ENCODE measurements at regions not wholly inside any gene's neighbourhood (a gene's known extent, or its start where the extent isn't known, plus 50 kb on each side); places are given as distances from the start of the nearest gene placed in this dataset.

- TF ChIP-seq, protein P1, sequence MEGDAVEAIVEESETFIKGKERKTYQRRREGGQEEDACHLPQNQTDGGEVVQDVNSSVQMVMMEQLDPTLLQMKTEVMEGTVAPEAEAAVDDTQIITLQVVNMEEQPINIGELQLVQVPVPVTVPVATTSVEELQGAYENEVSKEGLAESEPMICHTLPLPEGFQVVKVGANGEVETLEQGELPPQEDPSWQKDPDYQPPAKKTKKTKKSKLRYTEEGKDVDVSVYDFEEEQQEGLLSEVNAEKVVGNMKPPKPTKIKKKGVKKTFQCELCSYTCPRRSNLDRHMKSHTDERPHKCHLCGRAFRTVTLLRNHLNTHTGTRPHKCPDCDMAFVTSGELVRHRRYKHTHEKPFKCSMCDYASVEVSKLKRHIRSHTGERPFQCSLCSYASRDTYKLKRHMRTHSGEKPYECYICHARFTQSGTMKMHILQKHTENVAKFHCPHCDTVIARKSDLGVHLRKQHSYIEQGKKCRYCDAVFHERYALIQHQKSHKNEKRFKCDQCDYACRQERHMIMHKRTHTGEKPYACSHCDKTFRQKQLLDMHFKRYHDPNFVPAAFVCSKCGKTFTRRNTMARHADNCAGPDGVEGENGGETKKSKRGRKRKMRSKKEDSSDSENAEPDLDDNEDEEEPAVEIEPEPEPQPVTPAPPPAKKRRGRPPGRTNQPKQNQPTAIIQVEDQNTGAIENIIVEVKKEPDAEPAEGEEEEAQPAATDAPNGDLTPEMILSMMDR (IDR thresholded peaks at IDR 0.05), result no peak
- TF ChIP-seq POLR2A (IDR thresholded peaks at IDR 0.05) (peak in 1 of 4 donors; percentile 32), EP300 (IDR thresholded peaks at IDR 0.05) (peak in 2 of 4 donors; percentile 10 to 50), POLR2AphosphoS5 (IDR thresholded peaks at IDR 0.05) (peak in 1 of 2 donors; percentile 33)
Observed at GRCh38 chr1:244322791-244323521, 128.8 kb downstream of the ADSS2 start.

Measured in upper lobe of left lung (tissue), 4 donors.